NCI-H2227 (cell line): ENCODE measurements at regions not wholly inside any gene's neighbourhood (a gene's known extent, or its start where the extent isn't known, plus 50 kb on each side); places are given as distances from the start of the nearest gene placed in this dataset.
"Not testable (repeated sequence)": the region's sequence is repeated elsewhere in the genome, so short reads cannot be mapped to it uniquely, and the experiment has no call there.

Experiments
- DNase-seq: peaks from one replicate; lab custom pipeline; 2025; ENCODE audit not compliant: unreplicated experiment; lab: John Stamatoyannopoulos, UW

DNA sequence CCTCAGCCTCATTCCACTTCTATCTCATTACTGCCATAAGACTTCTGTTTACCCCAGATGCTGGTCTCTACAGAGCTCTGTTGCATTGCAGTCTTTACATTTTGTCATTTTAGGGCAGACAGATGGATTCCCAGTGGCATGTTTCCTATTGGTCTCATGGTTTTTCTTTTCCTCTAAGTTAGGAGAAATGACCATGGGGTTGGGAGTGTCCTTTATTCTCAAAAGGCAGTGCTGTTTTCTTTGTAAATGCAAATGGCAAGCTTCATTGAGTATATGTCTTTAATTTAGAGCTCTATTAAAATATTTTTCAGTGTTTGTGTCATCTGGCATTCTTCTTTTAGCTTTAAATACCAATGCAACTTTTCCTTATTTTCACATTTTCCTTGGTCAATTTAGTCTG is 57.0 kb downstream of the MSTN start:
- DNase-seq: no peak

DNA sequence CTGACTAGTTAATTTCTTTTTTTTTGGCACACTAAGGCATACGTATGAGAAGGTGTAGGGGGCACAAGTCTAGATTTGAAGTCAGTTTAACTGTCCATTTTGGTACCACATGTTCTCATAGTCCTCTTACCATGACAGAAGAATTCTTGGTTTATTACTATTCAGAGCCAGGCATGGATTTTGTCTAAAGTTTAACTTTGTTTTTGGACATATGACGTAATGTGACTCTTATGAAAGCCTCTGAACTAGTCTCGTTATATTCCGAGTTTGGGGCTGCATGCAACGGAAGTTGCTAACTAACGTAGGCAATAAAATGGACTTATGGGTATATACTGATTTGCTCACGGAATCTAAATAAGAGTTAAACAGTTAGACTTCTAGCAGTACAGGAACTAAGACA is 62.9 kb downstream of the MSTN start:
- DNase-seq: no peak

GRCh38 chr2:189998665-189999064 is 63.9 kb downstream of the MSTN start:
- DNase-seq: not testable (repeated sequence)

- DNase-seq: no peak
These were observed 65.5 kb downstream of the MSTN start for GRCh38 chr2:189997016-189997415.

DNA sequence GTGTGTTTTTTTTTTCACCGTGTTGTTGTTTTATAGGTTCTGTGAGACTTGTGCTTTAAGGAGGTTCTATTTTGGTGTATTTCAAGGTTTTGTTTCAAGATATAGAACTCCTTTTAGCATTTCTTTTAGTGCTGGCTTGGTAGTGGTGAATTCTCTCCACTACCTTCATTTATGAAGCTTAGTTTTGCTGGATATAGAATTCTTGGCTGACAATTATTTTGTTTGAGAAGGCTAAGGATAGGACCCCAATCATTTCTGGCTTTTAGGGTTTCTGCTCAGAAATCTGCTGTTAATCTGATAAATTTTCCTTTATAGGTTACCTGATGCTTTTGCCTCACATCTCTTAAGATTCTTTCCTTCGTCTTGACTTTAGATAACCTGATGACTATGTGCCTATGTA is 66.8 kb downstream of the MSTN start:
- DNase-seq: no peak

- DNase-seq: peak; percentile 9
These were observed 79.6 kb downstream of the MSTN start for GRCh38 chr2:189982780-189983394.

- no peak for DNase-seq
These were observed 80.4 kb downstream of the MSTN start for GRCh38 chr2:189982087-189982486.

GRCh38 chr2:189976488-189976887 is 86.0 kb downstream of the MSTN start:
- peak; percentile 7 for DNase-seq

GRCh38 chr2:189960346-189960745 is 102.2 kb downstream of the MSTN start:
- DNase-seq: no peak

DNA sequence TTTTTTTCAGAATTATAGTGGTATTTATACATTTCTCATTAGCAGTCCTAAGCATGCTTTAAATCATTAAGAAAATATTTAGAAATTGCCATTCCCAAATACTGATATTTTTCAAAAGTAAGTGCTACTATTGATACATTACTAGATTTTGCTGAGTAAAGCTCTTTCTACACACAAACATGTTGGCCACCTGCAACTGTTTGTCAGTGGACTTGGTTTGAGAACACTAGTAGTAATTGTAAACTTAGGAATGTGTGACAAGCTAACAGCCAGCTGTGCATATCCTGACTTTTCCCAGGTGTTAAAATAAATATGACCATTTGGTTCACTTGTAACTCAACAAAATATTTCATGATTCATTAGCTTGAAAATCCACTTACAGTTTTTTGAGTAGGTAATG is 103.1 kb downstream of the MSTN start:
- DNase-seq: no peak

DNA sequence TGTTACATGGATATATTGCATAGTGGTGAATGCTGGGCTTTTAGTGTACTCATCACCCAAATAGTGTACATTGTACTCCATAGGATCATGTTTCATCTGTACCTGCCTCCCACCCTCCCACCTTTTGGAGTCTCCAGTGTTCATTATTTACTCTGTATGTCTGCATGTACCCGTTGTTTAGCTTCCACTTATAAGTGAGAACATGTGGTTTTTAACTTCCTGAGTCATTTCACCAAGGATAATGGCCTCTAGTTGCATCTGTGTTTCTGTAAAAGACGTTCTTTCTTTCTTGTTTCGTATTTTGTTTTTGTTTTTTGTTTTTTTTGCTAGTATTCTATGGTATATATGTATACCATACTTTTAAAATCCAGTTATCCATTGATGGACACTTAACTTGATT is 107.5 kb downstream of the MSTN start:
- DNase-seq: no peak

DNA sequence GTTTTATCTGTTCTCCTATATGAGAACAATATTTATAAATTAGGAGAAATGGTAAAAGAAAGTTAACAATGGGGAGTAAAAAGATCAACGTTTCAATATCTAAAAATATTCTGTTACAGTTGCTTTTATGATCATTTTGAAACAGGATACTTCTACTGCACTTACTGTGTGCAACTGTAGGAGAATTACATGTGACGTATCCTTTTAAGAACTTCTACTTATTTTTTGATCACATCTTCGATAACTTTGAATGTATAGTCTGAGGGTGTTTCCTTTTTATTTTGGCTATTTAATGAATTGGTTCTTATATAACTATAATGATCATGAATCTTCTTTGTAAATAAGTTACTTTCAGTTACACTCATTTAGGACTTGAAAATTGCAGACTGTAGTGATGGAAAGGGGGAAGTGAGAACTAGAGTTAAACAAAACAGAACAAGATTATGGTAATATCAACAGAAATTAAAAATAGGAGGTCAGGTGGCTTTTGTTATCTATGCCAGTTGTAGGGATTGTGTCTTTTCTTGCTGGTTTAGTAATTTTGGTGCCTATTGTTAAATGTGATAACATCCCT is 109.9 kb downstream of the MSTN start:
- DNase-seq: no peak

- DNase-seq: no peak
These were observed 110.6 kb downstream of the MSTN start for GRCh38 chr2:189951791-189952535.

- DNase-seq: no peak
These were observed 119.5 kb downstream of the MSTN start for GRCh38 chr2:189943009-189943408.

DNA sequence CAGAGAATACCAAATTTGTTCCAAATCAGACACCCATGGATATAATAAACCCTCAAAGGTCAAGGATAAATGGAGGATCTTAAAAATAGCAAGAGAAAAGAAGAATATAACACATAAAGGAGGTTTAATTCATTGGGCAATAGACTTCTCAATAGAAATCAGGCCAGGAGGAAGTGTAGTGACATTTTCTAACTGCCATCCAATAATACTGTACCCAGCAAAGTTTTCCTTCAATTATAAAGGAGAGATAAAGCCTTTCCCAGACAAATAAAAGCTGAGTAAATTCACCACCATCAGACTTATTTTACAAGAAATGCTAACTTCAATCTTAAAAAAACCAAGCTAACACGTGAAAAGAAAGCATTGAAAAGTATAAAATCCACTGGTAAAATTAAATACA is 121.6 kb downstream of the MSTN start:
- DNase-seq: no peak

GRCh38 chr2:189937691-189938090 is 124.8 kb downstream of the MSTN start:
- no peak for DNase-seq

DNA sequence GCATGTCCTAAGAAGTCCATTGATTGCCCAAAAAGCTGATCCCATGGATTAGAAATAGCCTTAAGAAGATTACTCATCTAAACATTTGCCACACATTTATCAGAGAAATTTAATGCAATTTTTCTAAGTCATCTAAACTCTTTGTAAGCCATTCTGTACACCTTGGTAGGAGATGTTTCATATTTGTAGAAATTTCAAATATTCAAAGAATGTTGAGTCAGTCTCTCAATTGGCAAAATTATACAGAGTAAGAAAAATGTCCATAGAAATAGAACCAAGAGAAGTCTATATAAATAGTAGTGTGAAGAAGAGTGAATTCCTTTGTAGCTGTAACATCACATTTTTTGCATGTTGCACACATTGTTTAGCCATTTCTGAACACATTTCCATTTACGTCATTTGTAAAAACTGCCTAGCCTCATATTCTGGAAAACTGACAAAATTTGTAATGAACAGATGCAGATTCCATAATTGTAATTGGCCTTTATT is 128.6 kb downstream of the MSTN start:
- no peak for DNase-seq

GRCh38 chr2:189933041-189933440 is 129.5 kb downstream of the MSTN start:
- DNase-seq: no peak

DNA sequence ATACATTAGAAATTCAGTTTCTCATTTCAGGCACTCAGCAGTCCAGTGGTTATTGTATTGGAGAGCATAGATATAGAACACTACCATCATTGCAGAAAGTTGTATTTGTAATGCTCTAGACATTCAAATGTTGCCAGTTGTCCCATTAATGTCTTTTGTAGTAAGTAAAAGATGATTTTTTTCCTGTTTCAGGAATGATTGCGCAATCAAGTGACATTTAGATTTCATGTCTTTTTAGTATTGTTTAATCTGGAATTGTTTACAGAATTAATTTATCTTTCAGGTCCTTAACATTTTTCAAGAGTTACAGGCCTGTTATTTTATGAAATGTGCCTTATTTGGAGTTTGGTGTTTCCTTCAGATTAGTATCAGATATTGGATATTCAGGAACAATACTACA is 134.7 kb downstream of the MSTN start:
- no peak for DNase-seq
